A673 (cell line): ENCODE measurements at regions not wholly inside any gene's neighbourhood (a gene's known extent, or its start where the extent isn't known, plus 50 kb on each side); places are given as distances from the start of the nearest gene placed in this dataset.
"Not testable (repeated sequence)": the region's sequence is repeated elsewhere in the genome, so short reads cannot be mapped to it uniquely, and the experiment has no call there.

Source experiments
- CTCF ChIP-seq: fragments of 300-800, 200-600 bp; sonication (generic); conservative IDR thresholded peaks from 2 replicates; pipeline ENCODE4 v1.5.1; 2017; ENCODE audit warnings: low read depth, mild to moderate bottlenecking, antibody characterized with exemption, low read length, moderate library complexity, mixed read lengths
- EZH2 ChIP-seq: fragments of 200-600 bp; sonication (generic); IDR thresholded peaks from 2 replicates; pipeline ENCODE4 v1.6.1; 2017; ENCODE audit warnings: borderline replicate concordance, low read depth, mild to moderate bottlenecking, mixed read lengths, antibody characterized with exemption, low read length; ENCODE audit not compliant: poor library complexity, severe bottlenecking

GRCh38 chr1:188037572-188037971 lies 1208.8 kb downstream of the PLA2G4A start:
- not testable (repeated sequence) for TF ChIP-seq CTCF, EZH2
